HG03135 (cell line): ENCODE measurements at regions not wholly inside any gene's neighbourhood (a gene's known extent, or its start where the extent isn't known, plus 50 kb on each side); places are given as distances from the start of the nearest gene placed in this dataset.
"Not testable (repeated sequence)": the region's sequence is repeated elsewhere in the genome, so short reads cannot be mapped to it uniquely, and the experiment has no call there.

Experiments
- ATAC-seq: cut with Tn5 transposase; IDR thresholded peaks from one replicate; pipeline ENCODE4 v1.9.1; 2021; ENCODE audit warnings: mild to moderate bottlenecking, moderate library complexity; ENCODE audit not compliant: unreplicated experiment

DNA sequence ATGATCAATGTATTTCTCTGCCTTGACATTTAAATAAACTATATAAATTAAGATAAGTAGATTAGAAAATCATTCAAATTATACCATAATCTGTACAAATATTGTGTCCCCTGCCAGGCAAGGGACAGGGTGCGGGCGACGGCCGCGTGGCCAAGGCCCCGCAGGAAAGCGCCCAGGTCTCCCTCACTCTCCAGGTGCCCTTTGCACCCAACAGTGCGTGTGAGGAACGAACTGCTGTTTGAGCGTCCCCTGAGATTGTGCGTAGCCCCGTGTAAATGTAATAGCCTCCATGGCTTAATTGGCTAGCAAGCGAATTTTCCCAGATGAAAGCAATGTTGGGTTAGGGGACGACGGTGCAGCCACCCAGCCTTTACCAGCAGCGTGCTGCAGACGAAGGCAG, 161.4 kb downstream of the SYT15 start:
- not testable (repeated sequence) for ATAC-seq

DNA sequence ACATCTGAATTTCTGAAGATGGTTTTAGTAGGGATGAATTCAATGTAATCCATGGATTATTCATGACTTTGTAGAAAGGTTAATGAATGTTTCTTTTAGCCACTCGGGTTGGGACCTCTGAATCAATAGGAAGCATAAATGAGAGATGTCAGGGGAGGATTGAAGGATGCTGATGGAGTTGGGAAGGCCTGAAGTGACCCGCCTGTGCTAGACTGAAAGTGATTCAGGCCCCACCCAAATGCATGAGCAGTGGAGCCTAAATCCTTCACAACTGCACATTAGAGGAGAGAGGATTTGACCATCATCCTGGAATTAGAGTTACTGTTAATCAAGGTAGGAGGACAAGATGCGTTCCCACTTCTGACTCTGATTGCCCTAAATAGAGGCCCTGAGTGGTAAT, 162.2 kb upstream of the PTPN20 start:
- ATAC-seq = not testable (repeated sequence)

DNA sequence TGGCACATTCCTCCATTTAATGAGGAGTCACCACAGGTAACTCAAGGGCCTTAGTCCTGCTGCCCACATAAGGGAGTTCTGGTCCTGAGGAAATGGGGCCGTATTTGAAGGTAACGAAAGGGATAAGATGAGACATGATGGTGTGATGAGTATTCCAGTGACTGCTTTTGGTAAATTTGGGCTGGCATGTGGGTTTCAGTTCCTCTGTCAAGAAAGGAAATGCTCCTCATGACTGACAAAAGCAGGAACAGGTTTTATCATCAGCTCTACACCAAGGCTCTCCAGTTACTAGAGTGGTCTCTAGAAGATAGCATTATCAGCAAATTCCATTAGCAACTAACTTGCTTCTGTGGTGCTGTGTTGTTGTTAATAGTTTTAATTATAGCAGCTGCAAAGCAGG, 161.8 kb upstream of the PTPN20 start:
- not testable (repeated sequence) for ATAC-seq

- ATAC-seq = not testable (repeated sequence)
Observed at GRCh38 chr10:46753763-46754162, 157.5 kb upstream of the PTPN20 start.

- ATAC-seq = peak; percentile 81
Observed at GRCh38 chr10:46761471-46761870, 149.8 kb upstream of the PTPN20 start.

- not testable (repeated sequence) for ATAC-seq
Observed at GRCh38 chr10:46768515-46769291, 142.5 kb upstream of the PTPN20 start.

DNA sequence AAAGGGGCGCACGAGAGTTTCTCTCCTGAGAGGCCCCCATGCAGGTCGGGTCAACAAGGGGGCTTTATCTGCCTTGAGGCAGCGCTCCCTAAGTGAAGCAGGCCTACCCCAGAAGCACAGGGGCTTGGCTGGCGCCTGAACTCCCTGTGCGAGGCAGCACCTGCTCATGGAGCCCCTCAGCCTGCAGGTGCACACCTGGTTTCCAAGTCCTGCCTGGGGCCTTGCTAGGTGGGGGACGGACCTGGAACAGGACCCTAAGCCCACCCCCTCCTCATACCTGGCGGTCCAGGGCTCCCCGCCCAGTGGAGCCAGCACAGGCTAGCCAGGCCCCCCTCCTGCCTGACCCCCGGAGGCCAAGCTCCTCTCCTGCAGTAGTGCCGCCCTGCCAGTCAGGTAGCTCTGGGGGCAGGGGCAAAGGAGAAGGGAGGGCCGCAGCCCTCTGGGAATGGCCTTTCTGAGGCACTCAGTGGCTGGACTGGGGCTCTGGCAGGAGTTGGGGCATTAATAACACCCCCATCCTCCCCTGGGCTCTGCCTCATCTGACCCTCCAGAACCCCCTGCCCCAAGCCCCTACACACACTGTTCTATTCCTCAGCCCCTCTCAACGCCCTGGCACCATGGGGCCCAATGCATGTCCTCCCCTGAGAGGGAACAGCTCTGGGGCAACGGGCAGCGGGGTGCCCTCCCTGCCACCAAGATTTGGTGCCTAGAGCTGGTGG, 137.9 kb upstream of the PTPN20 start:
- not testable (repeated sequence) for ATAC-seq

GRCh38 chr10:46773897-46774236, 137.4 kb upstream of the PTPN20 start:
- not testable (repeated sequence) for ATAC-seq

DNA sequence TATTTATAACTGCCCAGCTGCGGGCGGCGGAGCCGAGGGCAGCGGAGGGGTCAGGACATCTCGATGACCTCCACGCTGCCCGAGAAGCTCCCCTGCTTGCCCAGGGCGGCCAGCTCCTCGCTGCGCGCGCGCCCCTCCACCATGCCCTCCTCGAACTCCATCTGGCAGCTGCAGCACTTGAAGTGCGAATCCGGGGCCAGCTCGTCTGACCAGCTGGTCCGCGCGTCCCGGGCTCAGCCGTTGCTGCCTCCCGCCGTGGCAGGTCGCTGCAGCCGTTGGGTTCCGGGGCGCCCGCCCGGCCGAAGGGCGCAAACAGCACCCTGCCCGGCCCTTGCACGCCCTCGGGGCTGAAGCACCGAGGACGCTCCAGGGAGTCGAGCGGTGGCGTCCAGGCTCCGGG, 136.9 kb upstream of the PTPN20 start:
- ATAC-seq = not testable (repeated sequence)

DNA sequence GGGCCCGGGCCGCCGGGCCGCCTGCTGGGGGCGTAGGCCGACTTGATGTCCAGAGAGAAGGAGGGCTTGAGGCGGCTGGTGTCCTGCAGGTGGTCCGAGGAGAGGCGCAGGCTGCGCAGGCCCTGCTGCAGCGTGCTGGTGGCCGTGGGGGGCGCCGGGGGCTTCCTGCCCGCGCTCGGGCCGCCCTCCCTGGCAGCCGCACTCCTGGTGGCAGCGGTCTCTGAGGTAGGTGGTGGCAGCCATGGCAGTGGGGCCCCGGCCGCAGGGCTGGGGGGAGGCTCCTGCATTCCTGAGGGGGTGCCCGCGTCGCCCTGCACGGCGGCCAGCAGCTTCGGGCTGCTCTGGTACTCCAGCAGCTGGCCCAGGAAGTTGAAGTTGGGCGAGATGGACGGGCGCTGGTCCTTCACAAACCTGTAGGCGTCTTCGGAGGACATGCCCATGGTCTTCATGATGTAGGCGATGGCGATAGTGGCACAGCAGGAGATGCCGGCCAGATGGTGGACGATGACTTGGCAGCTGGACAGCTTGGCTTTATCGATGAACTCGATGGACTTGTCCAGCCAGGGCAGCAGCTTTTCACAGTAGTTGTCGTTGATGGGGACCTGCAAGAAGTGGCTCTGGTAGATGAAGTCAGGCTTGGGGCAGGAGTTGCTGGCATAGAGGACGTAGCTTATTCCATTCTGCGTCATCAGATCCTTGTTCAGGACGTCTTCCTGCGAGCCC, 136.1 kb upstream of the PTPN20 start:
- not testable (repeated sequence) for ATAC-seq

GRCh38 chr10:46775668-46776059, 135.6 kb upstream of the PTPN20 start:
- not testable (repeated sequence) for ATAC-seq

GRCh38 chr10:46779571-46779970, 131.7 kb upstream of the PTPN20 start:
- not testable (repeated sequence) for ATAC-seq

DNA sequence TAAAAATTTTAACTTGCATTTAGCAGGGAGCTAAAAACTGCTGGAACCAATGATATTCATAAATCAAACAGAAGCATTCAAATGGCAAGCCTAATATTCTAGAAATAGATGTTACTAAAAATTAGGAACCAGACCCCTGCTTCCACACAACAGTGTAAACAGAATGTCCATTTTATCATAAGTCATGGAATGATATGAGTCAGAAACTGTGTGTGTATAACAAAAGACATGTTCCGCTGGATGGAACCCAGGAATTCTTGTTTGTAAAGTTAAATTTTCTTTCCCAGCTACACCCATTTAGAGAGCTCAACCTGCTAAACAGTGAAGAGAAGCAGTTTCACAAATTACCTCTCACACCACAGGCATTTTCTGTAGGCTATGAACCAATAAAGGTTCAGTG, 131.1 kb upstream of the PTPN20 start:
- not testable (repeated sequence) for ATAC-seq

- ATAC-seq = not testable (repeated sequence)
Observed at GRCh38 chr10:46781001-46781400, 130.2 kb upstream of the PTPN20 start.

GRCh38 chr10:46782001-46782874, 129.0 kb upstream of the PTPN20 start:
- ATAC-seq = peak; percentile 37

- ATAC-seq = not testable (repeated sequence)
Observed at GRCh38 chr10:46784665-46785064, 126.6 kb upstream of the PTPN20 start.

DNA sequence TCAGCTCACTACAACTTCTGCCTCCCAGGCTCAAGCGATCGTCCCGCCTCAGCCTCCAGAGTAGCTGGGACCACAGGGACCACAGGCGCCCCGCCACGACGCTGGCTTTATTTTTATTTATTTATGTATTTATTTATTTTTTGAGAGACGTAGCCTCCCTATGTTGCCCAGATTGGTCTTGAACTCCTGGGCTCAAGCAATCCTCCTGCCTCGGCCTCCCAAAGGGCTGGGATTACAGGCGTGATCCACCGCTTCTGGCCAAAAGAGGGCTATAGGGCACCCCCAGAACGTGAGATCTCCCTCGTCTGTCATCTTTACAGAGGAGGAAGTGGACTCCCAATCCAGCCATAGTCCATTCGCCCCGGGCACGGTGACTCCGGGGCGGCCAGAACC, 125.1 kb upstream of the PTPN20 start:
- not testable (repeated sequence) for ATAC-seq

GRCh38 chr10:46786518-46787320, 124.5 kb upstream of the PTPN20 start:
- peak; percentile 74 for ATAC-seq

DNA sequence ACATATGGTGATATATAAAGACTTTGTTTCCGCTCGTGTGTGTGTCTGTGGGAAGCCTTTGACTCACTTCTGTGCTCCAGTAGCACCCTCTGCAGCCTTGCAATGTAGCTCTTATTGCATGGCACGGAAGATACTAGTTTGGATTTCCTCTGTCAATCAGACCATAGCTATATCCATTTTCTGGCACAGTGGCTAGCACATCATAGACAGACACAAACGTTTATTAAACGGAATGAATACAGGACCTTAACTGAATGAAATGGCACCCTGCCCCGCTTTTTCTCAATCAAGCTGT, 124.0 kb upstream of the PTPN20 start:
- no peak for ATAC-seq
